ENCODE measurements at regions not wholly inside any gene's neighbourhood (a gene's known extent, or its start where the extent isn't known, plus 50 kb on each side); places are given as distances from the start of the nearest gene placed in this dataset.

- H3K4me2 ChIP-seq (ENCODE audit: low read length): peak overlapping the region; percentile 70
- FAIRE-seq: peak; percentile 70
- peak; percentile 84 for DNase-seq (ENCODE audit: low read depth)
- no peaks in the 10 kb centered on the region for H3K79me2 ChIP-seq (ENCODE audit: insufficient read depth, low read length)
- H3K27ac ChIP-seq (ENCODE audit: low read depth, low read length): no peak overlapping the region
- no peaks in the 10 kb centered on the region for H3K4me1 ChIP-seq (ENCODE audit: insufficient read depth, low read length)
- peak overlapping the region; percentile 41 for H3K4me3 ChIP-seq (ENCODE audit: insufficient read depth, low read depth, low read length)
- H2AFZ ChIP-seq (ENCODE audit: low read depth, low read length): no peak overlapping the region
- H3K9me3 Mint-ChIP-seq (ENCODE audit: unreplicated experiment): no peaks in the 10 kb centered on the region
- H3K36me3 Mint-ChIP-seq (ENCODE audit: low read depth, unreplicated experiment): no peaks in the 10 kb centered on the region
- peaks cover 16% of the 10 kb centered on the region for H3K27me3 Mint-ChIP-seq (ENCODE audit: low read depth, unreplicated experiment)
- H3K4me3 Mint-ChIP-seq (ENCODE audit: unreplicated experiment): peak overlapping the region; percentile 88
- H3K27ac Mint-ChIP-seq (ENCODE audit: unreplicated experiment): peak overlapping the region; percentile 30
- no peaks in the 10 kb centered on the region for H3K36me3 ChIP-seq (ENCODE audit: insufficient read depth, low read length)
- no peaks in the 10 kb centered on the region for H4K20me1 ChIP-seq (ENCODE audit: insufficient read depth, low read length)
- H3K4me1 Mint-ChIP-seq (ENCODE audit: low read depth, unreplicated experiment): peaks cover 2% of the 10 kb centered on the region
- H3K27me3 ChIP-seq (ENCODE audit: insufficient read depth, low read length): peaks cover 5% of the 10 kb centered on the region
- no peak overlapping the region for H3K9ac ChIP-seq (ENCODE audit: low read length)
- H3K9me3 ChIP-seq (ENCODE audit: insufficient read depth, low read depth, low read length): no peaks in the 10 kb centered on the region
- TF ChIP-seq EZH2 (IDR thresholded peaks at IDR 0.05; ENCODE audit: insufficient read depth, low read length) (no peak), CTCF (IDR thresholded peaks at IDR 0.05; ENCODE audit: insufficient read depth, low read depth, low read length) (no peak)
Measured at GRCh38 chr6:28747631-28748157, 176.1 kb downstream of the TRIM27 start.

- H3K4me3 ChIP-seq (ENCODE audit: insufficient read depth, low read depth, low read length): no peak overlapping the region
- no peak overlapping the region for H3K27ac Mint-ChIP-seq (ENCODE audit: unreplicated experiment)
- H3K4me3 Mint-ChIP-seq (ENCODE audit: unreplicated experiment): peak overlapping the region; percentile 88
- FAIRE-seq (no peak), DNase-seq (ENCODE audit: low read depth) (no peak)
- H3K4me2 ChIP-seq (ENCODE audit: low read length): no peak overlapping the region
- no peaks in the 10 kb centered on the region for H4K20me1 ChIP-seq (ENCODE audit: insufficient read depth, low read length)
- no peak overlapping the region for H3K27ac ChIP-seq (ENCODE audit: low read depth, low read length)
- no peaks in the 10 kb centered on the region for H3K9me3 ChIP-seq (ENCODE audit: insufficient read depth, low read depth, low read length)
- no peaks in the 10 kb centered on the region for H3K79me2 ChIP-seq (ENCODE audit: insufficient read depth, low read length)
- TF ChIP-seq EZH2 (IDR thresholded peaks at IDR 0.05; ENCODE audit: insufficient read depth, low read length) (no peak), CTCF (IDR thresholded peaks at IDR 0.05; ENCODE audit: insufficient read depth, low read depth, low read length) (no peak)
- H3K9ac ChIP-seq (ENCODE audit: low read length): no peak overlapping the region
- H3K9me3 Mint-ChIP-seq (ENCODE audit: unreplicated experiment): no peaks in the 10 kb centered on the region
- no peaks in the 10 kb centered on the region for H3K4me1 ChIP-seq (ENCODE audit: insufficient read depth, low read length)
- H3K36me3 ChIP-seq (ENCODE audit: insufficient read depth, low read length): no peaks in the 10 kb centered on the region
- no peaks in the 10 kb centered on the region for H3K36me3 Mint-ChIP-seq (ENCODE audit: low read depth, unreplicated experiment)
- H3K27me3 ChIP-seq (ENCODE audit: insufficient read depth, low read length): peaks cover 5% of the 10 kb centered on the region
- peaks cover 15% of the 10 kb centered on the region for H3K27me3 Mint-ChIP-seq (ENCODE audit: low read depth, unreplicated experiment)
- no peak overlapping the region for H2AFZ ChIP-seq (ENCODE audit: low read depth, low read length)
- H3K4me1 Mint-ChIP-seq (ENCODE audit: low read depth, unreplicated experiment): peaks cover 2% of the 10 kb centered on the region
Measured at GRCh38 chr6:28748192-28748591, 175.6 kb downstream of the TRIM27 start.

GRCh38 chr6:28750926-28751458, 172.8 kb downstream of the TRIM27 start:
- no peak overlapping the region for H2AFZ ChIP-seq (ENCODE audit: low read depth, low read length)

More at GRCh38 chr6:28750926-28751458, 172.8 kb downstream of the TRIM27 start:
- Histone ChIP-seq H3K79me2 (ENCODE audit: insufficient read depth, low read length) (no peaks in the 10 kb centered on the region), H3K9ac (ENCODE audit: low read length) (no peak overlapping the region), H3K27me3 (ENCODE audit: insufficient read depth, low read length) (no peaks in the 10 kb centered on the region), H3K9me3 (ENCODE audit: insufficient read depth, low read depth, low read length) (no peaks in the 10 kb centered on the region), H4K20me1 (ENCODE audit: insufficient read depth, low read length) (no peaks in the 10 kb centered on the region), H3K4me1 (ENCODE audit: insufficient read depth, low read length) (no peaks in the 10 kb centered on the region), H3K27ac (ENCODE audit: low read depth, low read length) (no peak overlapping the region), H3K4me3 (ENCODE audit: insufficient read depth, low read depth, low read length) (no peak overlapping the region), H3K4me2 (ENCODE audit: low read length) (no peak overlapping the region), H3K36me3 (ENCODE audit: insufficient read depth, low read length) (no peaks in the 10 kb centered on the region)
- Mint-ChIP-seq H3K27me3 (ENCODE audit: low read depth, unreplicated experiment) (peaks cover 9% of the 10 kb centered on the region), H3K36me3 (ENCODE audit: low read depth, unreplicated experiment) (no peaks in the 10 kb centered on the region), H3K9me3 (ENCODE audit: unreplicated experiment) (no peaks in the 10 kb centered on the region), H3K4me1 (ENCODE audit: low read depth, unreplicated experiment) (peaks cover 2% of the 10 kb centered on the region), H3K27ac (ENCODE audit: unreplicated experiment) (no peak overlapping the region), H3K4me3 (ENCODE audit: unreplicated experiment) (no peak overlapping the region)
- FAIRE-seq (no peak), DNase-seq (ENCODE audit: low read depth) (no peak)
- TF ChIP-seq EZH2 (IDR thresholded peaks at IDR 0.05; ENCODE audit: insufficient read depth, low read length): no peak
- TF ChIP-seq CTCF (IDR thresholded peaks at IDR 0.05; ENCODE audit: insufficient read depth, low read depth, low read length): no peak
